Parathyroid adenoma (tissue), 2 donors: ENCODE measurements at regions not wholly inside any gene's neighbourhood (a gene's known extent, or its start where the extent isn't known, plus 50 kb on each side); places are given as distances from the start of the nearest gene placed in this dataset.

Experiments used
- H2AFZ ChIP-seq: fragments of 300-600 bp; sonication (generic); one replicate; pipeline ENCODE4 v1.7.0; 2017; ENCODE audit warnings: antibody characterized with exemption, mild to moderate bottlenecking
- H3K27ac ChIP-seq: fragments of 300-600 bp; sonication (generic); one replicate; pipeline ENCODE4 v1.7.0; 2017
- H3K27me3 ChIP-seq: fragments of 300-600 bp; sonication (generic); one replicate; pipeline ENCODE4 v1.7.0; 2017; ENCODE audit warnings: low read length; ENCODE audit not compliant: control insufficient read depth, insufficient read depth
- H3K36me3 ChIP-seq: fragments of 300-600 bp; sonication (generic); one replicate; pipeline ENCODE4 v1.7.0; 2017; ENCODE audit warnings: low read length; ENCODE audit not compliant: control insufficient read depth, insufficient read depth
- H3K4me1 ChIP-seq: fragments of 300-600 bp; sonication (generic); one replicate; pipeline ENCODE4 v1.7.0; 2017; ENCODE audit warnings: control low read depth
- H3K4me2 ChIP-seq: fragments of 300-600 bp; sonication (generic); one replicate; pipeline ENCODE4 v1.7.0; 2017; ENCODE audit warnings: low read length
- H3K4me3 ChIP-seq: fragments of 300-600 bp; sonication (generic); one replicate; pipeline ENCODE4 v1.7.0; 2017; ENCODE audit warnings: low read depth, low read length
- H3K79me2 ChIP-seq: fragments of 300-600 bp; sonication (generic); one replicate; pipeline ENCODE4 v1.7.0; 2017; ENCODE audit warnings: control low read depth
- H3K9ac ChIP-seq: fragments of 300-600 bp; sonication (generic); one replicate; pipeline ENCODE4 v1.7.0; 2017; ENCODE audit warnings: mild to moderate bottlenecking
- H3K9me3 ChIP-seq: fragments of 300-600 bp; sonication (generic); one replicate; pipeline ENCODE4 v1.7.0; 2017; ENCODE audit warnings: low read length; ENCODE audit not compliant: control insufficient read depth
- CTCF ChIP-seq: fragments of 300-600 bp; sonication (generic); IDR thresholded peaks from one replicate; pipeline ENCODE4 v1.7.0; 2017; ENCODE audit warnings: antibody characterized with exemption, mild to moderate bottlenecking
- donor health status: primary hyperparathyroidism.

- no peak overlapping the region for H3K9ac ChIP-seq
- no peak overlapping the region for H3K4me2 ChIP-seq
- H3K9me3 ChIP-seq, result no peaks in the 10 kb centered on the region
- no peaks in the 10 kb centered on the region for H3K79me2 ChIP-seq
- no peak overlapping the region for H3K4me3 ChIP-seq
- no peak overlapping the region for H3K27ac ChIP-seq
- H3K4me1 ChIP-seq, result no peaks in the 10 kb centered on the region
- H3K36me3 ChIP-seq, result no peaks in the 10 kb centered on the region
- no peak for TF ChIP-seq CTCF
- no peaks in the 10 kb centered on the region for H3K27me3 ChIP-seq
- no peak overlapping the region for H2AFZ ChIP-seq
Observed at GRCh38 chr5:60395712-60396329, 304.1 kb downstream of the DEPDC1B start.

GRCh38 chr5:60387051-60387440 lies 312.9 kb downstream of the DEPDC1B start:
- Histone ChIP-seq H3K79me2 (no peaks in the 10 kb centered on the region), H3K4me2 (no peak overlapping the region), H3K4me1 (no peaks in the 10 kb centered on the region), H3K27ac (no peak overlapping the region), H2AFZ (no peak overlapping the region), H3K9me3 (no peaks in the 10 kb centered on the region), H3K27me3 (no peaks in the 10 kb centered on the region), H3K9ac (no peak overlapping the region), H3K36me3 (no peaks in the 10 kb centered on the region), H3K4me3 (no peak overlapping the region)
- TF ChIP-seq CTCF, result no peak

GRCh38 chr5:60386436-60387050 lies 313.4 kb downstream of the DEPDC1B start:
- H3K27ac ChIP-seq, result no peak overlapping the region
- H3K9me3 ChIP-seq, result no peaks in the 10 kb centered on the region
- TF ChIP-seq CTCF, result no peak
- H3K79me2 ChIP-seq, result no peaks in the 10 kb centered on the region
- H3K27me3 ChIP-seq, result no peaks in the 10 kb centered on the region
- no peak overlapping the region for H3K4me3 ChIP-seq
- no peak overlapping the region for H2AFZ ChIP-seq
- no peaks in the 10 kb centered on the region for H3K36me3 ChIP-seq
- no peak overlapping the region for H3K4me2 ChIP-seq
- H3K9ac ChIP-seq, result no peak overlapping the region
- H3K4me1 ChIP-seq, result no peaks in the 10 kb centered on the region

GRCh38 chr5:60382716-60383115 lies 317.2 kb downstream of the DEPDC1B start:
- no peak overlapping the region for H2AFZ ChIP-seq
- no peak overlapping the region for H3K27ac ChIP-seq
- H3K9ac ChIP-seq, result no peak overlapping the region
- no peak overlapping the region for H3K4me3 ChIP-seq
- H3K27me3 ChIP-seq, result no peaks in the 10 kb centered on the region
- TF ChIP-seq CTCF, result peak; percentile 36
- no peaks in the 10 kb centered on the region for H3K4me1 ChIP-seq
- no peaks in the 10 kb centered on the region for H3K9me3 ChIP-seq
- no peaks in the 10 kb centered on the region for H3K36me3 ChIP-seq
- H3K4me2 ChIP-seq, result no peak overlapping the region
- H3K79me2 ChIP-seq, result no peaks in the 10 kb centered on the region

GRCh38 chr5:60379907-60380306 lies 320.1 kb downstream of the DEPDC1B start:
- no peaks in the 10 kb centered on the region for H3K79me2 ChIP-seq
- H3K4me1 ChIP-seq, result no peaks in the 10 kb centered on the region
- H2AFZ ChIP-seq, result no peak overlapping the region
- H3K36me3 ChIP-seq, result no peaks in the 10 kb centered on the region
- no peak overlapping the region for H3K9ac ChIP-seq
- no peaks in the 10 kb centered on the region for H3K27me3 ChIP-seq
- H3K4me3 ChIP-seq, result no peak overlapping the region
- H3K27ac ChIP-seq, result no peak overlapping the region
- no peak overlapping the region for H3K4me2 ChIP-seq
- no peak for TF ChIP-seq CTCF
- no peaks in the 10 kb centered on the region for H3K9me3 ChIP-seq
